Uterus (tissue), 3 donors: ENCODE measurements at regions not wholly inside any gene's neighbourhood (a gene's known extent, or its start where the extent isn't known, plus 50 kb on each side); places are given as distances from the start of the nearest gene placed in this dataset.

Experiments used
- DNase-seq, 2 donors: peaks; one replicate each; pipeline ENCODE4 v3.0.0-alpha.2; 2019 to 2020
- H3K27ac ChIP-seq, 2 donors: fragments of 200-600 bp; sonication (generic); 1 replicate in 1 of 2; 2 replicates in 1 of 2; pipeline ENCODE4 v1.5.1; 2016 to 2018
- H3K27me3 ChIP-seq, 2 donors: fragments of 200-600 bp; sonication (generic); one replicate each; pipeline ENCODE4 v1.5.1; 2018 to 2019; ENCODE audit warnings: control low read depth in 1 of 2
- H3K36me3 ChIP-seq, 2 donors: fragments of 200-600 bp; sonication (generic); one replicate each; pipeline ENCODE4 v1.5.1; 2019; ENCODE audit warnings: control low read depth in 1 of 2
- H3K4me1 ChIP-seq, 2 donors: fragments of 200-600 bp; sonication (generic); one replicate each; pipeline ENCODE4 v1.5.1; 2018 to 2019; ENCODE audit warnings: control low read depth in 1 of 2
- H3K4me3 ChIP-seq, 2 donors: fragments of 200-600 bp; sonication (generic); 1 replicate in 1 of 2; 2 replicates in 1 of 2; pipeline ENCODE4 v1.5.1; 2018 to 2019; ENCODE audit warnings: mild to moderate bottlenecking in 1 of 2
- H3K9me3 ChIP-seq, 2 donors: fragments of 200-600 bp; sonication (generic); one replicate each; pipeline ENCODE4 v1.5.1; 2019; ENCODE audit warnings: control low read depth in 1 of 2
- CTCF ChIP-seq, 4 experiments: fragments of 200-600 bp in 2 of 4; fragments of 450-650 bp in 2 of 4; sonication (generic) in 2 of 4; IDR thresholded peaks; one replicate each; pipeline ENCODE4 v1.5.1; 2016 to 2019; ENCODE audit warnings: antibody characterized with exemption in 4 of 4, mild to moderate bottlenecking in 2 of 4, moderate library complexity in 1 of 4
- POLR2A ChIP-seq, 2 donors: fragments of 450-650 bp; IDR thresholded peaks; one replicate each; pipeline ENCODE4 v1.6.1; 2016; ENCODE audit warnings: antibody characterized with exemption in 2 of 2, mild to moderate bottlenecking in 1 of 2, moderate library complexity in 1 of 2
- intact Hi-C: fragments of 100-400 bp; cut with DNase I; formaldehyde crosslinking; loops from one replicate; pipeline ENCODE4 v1.15.1; 2023; ENCODE audit warnings: low total_unique reads
- donor health status: DM: yes; HTN: yes; CAD: no.

- DNase-seq, result no peak
- intact Hi-C loops, result no loop called here
- Histone ChIP-seq H3K27ac (no peak overlapping the region), H3K36me3 (no peaks in the 10 kb centered on the region), H3K27me3 (no peaks in the 10 kb centered on the region), H3K4me1 (peaks cover 0 to 7% of the 10 kb centered on the region in 2 donors), H3K4me3 (no peak overlapping the region), H3K9me3 (no peaks in the 10 kb centered on the region)
- TF ChIP-seq CTCF (IDR thresholded peaks at IDR 0.05) (no peak), POLR2A (IDR thresholded peaks at IDR 0.05) (no peak)
Measured at GRCh38 chr5:38645508-38645907, 89.1 kb upstream of the LIFR start.

- no peaks in the 10 kb centered on the region for H3K27me3 ChIP-seq
- H3K36me3 ChIP-seq, result no peaks in the 10 kb centered on the region
- TF ChIP-seq POLR2A (IDR thresholded peaks at IDR 0.05) (no peak), CTCF (IDR thresholded peaks at IDR 0.05) (no peak)
- no peaks in the 10 kb centered on the region for H3K4me1 ChIP-seq
- DNase-seq, result no peak
- no peak overlapping the region for H3K27ac ChIP-seq
- intact Hi-C loops, result no loop called here
- H3K4me3 ChIP-seq, result no peak overlapping the region
- no peaks in the 10 kb centered on the region for H3K9me3 ChIP-seq
Measured at GRCh38 chr5:38648703-38649291, 92.4 kb upstream of the LIFR start.

- no peaks in the 10 kb centered on the region for H3K4me1 ChIP-seq
- no peaks in the 10 kb centered on the region for H3K9me3 ChIP-seq
- no peaks in the 10 kb centered on the region for H3K27me3 ChIP-seq
- intact Hi-C loops, result loop anchor here (10.0 kb wide), 1 partner anchor 154 kb away; no protein-coding TSS in a partner anchor
- H3K27ac ChIP-seq, result no peak overlapping the region
- H3K36me3 ChIP-seq, result no peaks in the 10 kb centered on the region
- no peak overlapping the region for H3K4me3 ChIP-seq
- DNase-seq, result no peak
- TF ChIP-seq POLR2A (IDR thresholded peaks at IDR 0.05) (no peak), CTCF (IDR thresholded peaks at IDR 0.05) (no peak)
Measured at GRCh38 chr5:38650540-38650939, 94.1 kb upstream of the LIFR start.

- H3K4me3 ChIP-seq, result no peak overlapping the region
- TF ChIP-seq CTCF (IDR thresholded peaks at IDR 0.05) (no peak), POLR2A (IDR thresholded peaks at IDR 0.05) (no peak)
- H3K9me3 ChIP-seq, result no peaks in the 10 kb centered on the region
- H3K4me1 ChIP-seq, result no peaks in the 10 kb centered on the region
- H3K27ac ChIP-seq, result no peak overlapping the region
- no peak for DNase-seq
- H3K27me3 ChIP-seq, result no peaks in the 10 kb centered on the region
- intact Hi-C loops, result loop anchor here (10.0 kb wide), 1 partner anchor 154 kb away; no protein-coding TSS in a partner anchor
- no peaks in the 10 kb centered on the region for H3K36me3 ChIP-seq
Measured at GRCh38 chr5:38650946-38651345, 94.5 kb upstream of the LIFR start.

- Histone ChIP-seq H3K27ac (no peak overlapping the region), H3K9me3 (no peaks in the 10 kb centered on the region), H3K27me3 (no peaks in the 10 kb centered on the region), H3K36me3 (no peaks in the 10 kb centered on the region), H3K4me1 (no peaks in the 10 kb centered on the region), H3K4me3 (no peak overlapping the region)
- DNase-seq, result no peak
- TF ChIP-seq CTCF (IDR thresholded peaks at IDR 0.05), result no peak
- no peak for TF ChIP-seq POLR2A (IDR thresholded peaks at IDR 0.05)
- intact Hi-C loops, result loop anchor here (10.0 kb wide), 1 partner anchor 153 kb away; no protein-coding TSS in a partner anchor
Measured at GRCh38 chr5:38651806-38652205, 95.4 kb upstream of the LIFR start.
